WERI-Rb-1 (cell line): ENCODE measurements at regions not wholly inside any gene's neighbourhood (a gene's known extent, or its start where the extent isn't known, plus 50 kb on each side); places are given as distances from the start of the nearest gene placed in this dataset.

Experiments
- DNase-seq: peaks from one replicate; pipeline ENCODE4 v3.0.0-alpha.2; 2020
- H3K27ac ChIP-seq: fragments of 250-450 bp; sonication (Bioruptor Pico); 2 replicates; pipeline ENCODE4 v1.5.1; 2020; ENCODE audit warnings: mild to moderate bottlenecking, moderate library complexity
- H3K27me3 ChIP-seq: fragments of 250-450 bp; sonication (Bioruptor Pico); 2 replicates; pipeline ENCODE4 v1.5.1; 2021; ENCODE audit warnings: mild to moderate bottlenecking, low read depth, moderate library complexity; ENCODE audit not compliant: insufficient read depth, severe bottlenecking
- H3K36me3 ChIP-seq: fragments of 250-450 bp; sonication (Bioruptor Pico); 2 replicates; pipeline ENCODE4 v1.5.1; 2020; ENCODE audit warnings: mild to moderate bottlenecking, moderate library complexity
- H3K4me3 ChIP-seq: 2 replicates; pipeline ENCODE4 v1.5.1; 2011; ENCODE audit warnings: low read depth, mild to moderate bottlenecking, control low read depth, low read length
- H3K9me3 ChIP-seq: fragments of 250-450 bp; sonication (Bioruptor Pico); 2 replicates; pipeline ENCODE4 v1.5.1; 2021; ENCODE audit warnings: mild to moderate bottlenecking, moderate library complexity; ENCODE audit not compliant: severe bottlenecking
- TF ChIP-seq, protein P1 (sequence below): IDR thresholded peaks from 2 replicates; pipeline ENCODE4 v1.5.1; 2011; ENCODE audit warnings: low read depth, mild to moderate bottlenecking, control low read depth, inconsistent platforms, low read length

GRCh38 chr7:130875-131780 lies 61.2 kb upstream of the FAM20C start:
- Histone ChIP-seq H3K36me3 (no peaks in the 10 kb centered on the region), H3K4me3 (no peak overlapping the region), H3K27me3 (no peaks in the 10 kb centered on the region), H3K27ac (no peak overlapping the region), H3K9me3 (peaks cover 2% of the 10 kb centered on the region)
- no peak for DNase-seq
- TF ChIP-seq, protein P1, sequence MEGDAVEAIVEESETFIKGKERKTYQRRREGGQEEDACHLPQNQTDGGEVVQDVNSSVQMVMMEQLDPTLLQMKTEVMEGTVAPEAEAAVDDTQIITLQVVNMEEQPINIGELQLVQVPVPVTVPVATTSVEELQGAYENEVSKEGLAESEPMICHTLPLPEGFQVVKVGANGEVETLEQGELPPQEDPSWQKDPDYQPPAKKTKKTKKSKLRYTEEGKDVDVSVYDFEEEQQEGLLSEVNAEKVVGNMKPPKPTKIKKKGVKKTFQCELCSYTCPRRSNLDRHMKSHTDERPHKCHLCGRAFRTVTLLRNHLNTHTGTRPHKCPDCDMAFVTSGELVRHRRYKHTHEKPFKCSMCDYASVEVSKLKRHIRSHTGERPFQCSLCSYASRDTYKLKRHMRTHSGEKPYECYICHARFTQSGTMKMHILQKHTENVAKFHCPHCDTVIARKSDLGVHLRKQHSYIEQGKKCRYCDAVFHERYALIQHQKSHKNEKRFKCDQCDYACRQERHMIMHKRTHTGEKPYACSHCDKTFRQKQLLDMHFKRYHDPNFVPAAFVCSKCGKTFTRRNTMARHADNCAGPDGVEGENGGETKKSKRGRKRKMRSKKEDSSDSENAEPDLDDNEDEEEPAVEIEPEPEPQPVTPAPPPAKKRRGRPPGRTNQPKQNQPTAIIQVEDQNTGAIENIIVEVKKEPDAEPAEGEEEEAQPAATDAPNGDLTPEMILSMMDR, result no peak

DNA sequence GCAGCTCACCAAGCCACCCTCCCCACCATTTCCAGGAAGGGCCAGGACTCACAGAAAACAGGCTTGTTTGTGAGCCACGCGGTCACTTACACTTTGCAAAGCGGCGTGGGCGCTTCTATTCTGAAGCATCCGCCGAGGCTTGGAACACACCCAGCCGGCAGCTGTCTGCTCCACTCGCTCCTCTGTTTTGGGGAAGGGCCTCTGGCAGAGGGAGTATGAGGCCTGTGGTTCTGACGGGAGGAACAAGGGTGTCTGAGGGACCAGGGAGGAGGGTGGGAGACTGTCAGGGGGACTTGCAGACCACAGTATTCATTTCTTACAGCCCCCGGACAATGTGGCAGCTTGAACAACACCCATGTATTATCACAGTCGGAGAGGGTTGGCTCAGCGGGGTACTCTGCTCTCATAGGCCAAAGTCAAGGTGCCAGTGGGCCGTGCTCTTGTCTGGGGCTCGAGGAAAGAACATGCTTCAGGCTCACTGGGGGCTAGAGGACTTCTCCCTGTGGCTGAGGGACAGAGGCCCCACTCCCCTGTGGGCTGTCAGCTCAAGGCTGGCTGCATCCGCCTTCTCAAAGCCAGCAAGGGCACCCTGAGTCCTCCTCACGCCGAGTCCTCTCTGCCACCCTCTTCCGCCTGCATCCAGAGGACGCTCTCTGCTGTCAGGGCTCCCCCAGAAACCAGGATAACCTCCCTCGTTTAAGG lies 60.4 kb upstream of the FAM20C start:
- DNase-seq, result no peak
- Histone ChIP-seq H3K36me3 (no peaks in the 10 kb centered on the region), H3K27me3 (no peaks in the 10 kb centered on the region), H3K4me3 (no peak overlapping the region), H3K27ac (no peak overlapping the region), H3K9me3 (peaks cover 2% of the 10 kb centered on the region)
- TF ChIP-seq, protein P1, result no peak

DNA sequence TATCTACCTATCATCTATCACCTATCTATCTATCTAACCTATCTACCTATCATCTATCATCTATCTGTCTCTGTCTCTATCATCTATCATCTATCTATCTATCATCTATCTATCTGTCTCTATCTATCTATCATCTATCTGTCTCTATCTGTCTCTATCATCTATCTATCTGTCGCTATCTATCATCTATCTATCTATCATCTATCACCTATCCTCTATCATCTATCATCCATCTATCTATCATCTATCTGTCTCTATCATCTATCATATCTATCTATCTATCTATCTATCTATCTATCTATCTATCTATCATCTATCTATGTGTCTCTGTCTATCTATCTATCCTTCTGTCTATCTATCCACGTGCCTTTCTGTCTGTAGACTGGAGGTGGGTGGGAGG lies 59.5 kb upstream of the FAM20C start:
- no peak for DNase-seq

GRCh38 chr7:133470-133869 lies 58.9 kb upstream of the FAM20C start:
- H3K27ac ChIP-seq, result no peak overlapping the region
- H3K4me3 ChIP-seq, result no peak overlapping the region
- H3K27me3 ChIP-seq, result no peaks in the 10 kb centered on the region
- H3K9me3 ChIP-seq, result peaks cover 2% of the 10 kb centered on the region
- DNase-seq, result no peak
- H3K36me3 ChIP-seq, result no peaks in the 10 kb centered on the region
- TF ChIP-seq, protein P1, result no peak

More for the DNA sequence above, 59.5 kb upstream of the FAM20C start:
- peaks cover 2% of the 10 kb centered on the region for H3K9me3 ChIP-seq
- no peaks in the 10 kb centered on the region for H3K36me3 ChIP-seq
- no peak overlapping the region for H3K4me3 ChIP-seq
- TF ChIP-seq, protein P1, result no peak
- no peaks in the 10 kb centered on the region for H3K27me3 ChIP-seq
- H3K27ac ChIP-seq, result no peak overlapping the region

DNA sequence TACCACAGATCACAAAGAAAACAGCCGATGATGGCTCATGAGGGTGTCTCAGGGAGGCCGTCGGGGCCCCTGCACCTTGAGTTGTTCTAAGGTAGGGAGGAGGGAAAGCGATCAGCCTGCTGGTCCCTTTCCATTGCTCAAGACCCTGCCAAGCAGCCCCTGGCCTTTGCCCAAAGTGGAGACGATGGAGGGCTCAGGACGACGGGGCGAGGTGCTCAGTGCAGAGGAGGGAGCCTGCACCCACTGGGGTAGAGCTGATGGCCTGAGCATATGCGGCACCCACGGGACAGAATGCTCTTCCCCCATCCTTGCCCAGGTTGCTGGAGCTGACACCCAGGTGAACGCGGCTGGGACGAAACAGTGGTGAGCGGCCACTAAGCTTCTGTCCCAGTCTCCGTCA lies 58.3 kb upstream of the FAM20C start:
- peaks cover 2% of the 10 kb centered on the region for H3K9me3 ChIP-seq
- H3K36me3 ChIP-seq, result no peaks in the 10 kb centered on the region
- H3K27me3 ChIP-seq, result no peaks in the 10 kb centered on the region
- no peak overlapping the region for H3K4me3 ChIP-seq
- no peak for DNase-seq
- H3K27ac ChIP-seq, result no peak overlapping the region
- TF ChIP-seq, protein P1, result no peak
